ENCODE measurements at regions not wholly inside any gene's neighbourhood (a gene's known extent, or its start where the extent isn't known, plus 50 kb on each side); places are given as distances from the start of the nearest gene placed in this dataset.

DNA sequence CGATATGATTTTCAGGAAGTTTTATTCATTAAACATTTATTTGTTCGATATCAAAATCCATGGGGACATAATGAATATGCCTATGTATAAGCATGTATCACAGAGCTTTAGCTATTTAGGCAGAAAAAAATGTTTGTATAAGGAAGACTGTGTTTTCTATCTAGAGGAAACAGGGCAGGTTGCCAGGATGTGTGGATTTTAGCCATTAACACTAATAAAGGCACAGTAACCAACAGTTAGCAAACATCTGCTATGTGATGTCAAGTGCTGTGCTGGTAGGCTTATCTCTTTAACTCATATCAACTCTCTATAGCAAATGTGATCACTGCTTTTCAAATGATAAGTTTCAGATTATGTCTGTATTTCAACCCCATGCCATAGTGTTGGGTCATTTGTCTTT is 708.9 kb upstream of the HS3ST1 start:
- Histone ChIP-seq H3F3A (ENCODE audit: insufficient read depth, low read length) (no peaks in the 10 kb centered on the region), H3K4me3 (ENCODE audit: low read length) (no peak overlapping the region), H2AFZ (ENCODE audit: low read length) (no peak overlapping the region), H4K20me1 (ENCODE audit: insufficient read depth, low read length) (no peaks in the 10 kb centered on the region), H3K9ac (ENCODE audit: low read length) (no peak overlapping the region), H3K27ac (ENCODE audit: low read length) (no peak overlapping the region), H3K4me1 (ENCODE audit: low read length) (no peaks in the 10 kb centered on the region), H3K9me2 (replicated peaks; ENCODE audit: insufficient read depth, low read length) (no peaks in the 10 kb centered on the region), H3K9me3 (replicated peaks; ENCODE audit: insufficient read depth, low read length) (no peaks in the 10 kb centered on the region), H3K79me2 (ENCODE audit: low read length) (no peaks in the 10 kb centered on the region), H3K36me3 (replicated peaks; ENCODE audit: insufficient read depth, low read length) (no peaks in the 10 kb centered on the region), H3K4me2 (ENCODE audit: low read depth, low read length) (no peak overlapping the region), H3K27me3 (replicated peaks; ENCODE audit: insufficient read depth, low read length) (no peaks in the 10 kb centered on the region)
- DNase-seq = no peak
- TF ChIP-seq EZH2 (optimal IDR thresholded peaks at IDR 0.05; ENCODE audit: low read depth, low read length) (no peak), EZH2phosphoT487 (IDR thresholded peaks at IDR 0.05; ENCODE audit: low read length) (no peak), CTCF (IDR thresholded peaks at IDR 0.05; ENCODE audit: low read length) (no peak)

DNA sequence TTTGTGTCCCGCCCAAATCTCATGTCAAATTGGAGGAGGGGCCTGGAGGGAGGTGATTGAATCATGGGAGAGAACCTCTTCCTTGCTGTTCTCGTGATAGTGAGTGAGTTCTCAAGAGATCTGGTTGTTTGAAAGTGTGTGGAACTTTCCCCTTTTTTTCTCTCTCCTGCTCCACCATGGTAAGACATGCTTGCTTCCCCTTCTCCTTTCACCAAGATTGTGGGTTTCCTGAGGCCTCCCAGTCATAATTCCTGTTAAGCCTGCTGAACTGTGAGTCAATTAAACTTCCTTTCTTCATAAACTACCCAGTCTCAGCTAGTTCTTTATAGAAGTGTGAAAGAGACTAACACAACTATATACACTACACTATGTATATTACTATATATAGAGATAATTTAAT is 697.8 kb upstream of the HS3ST1 start:
- no peaks in the 10 kb centered on the region for H3F3A ChIP-seq (ENCODE audit: insufficient read depth, low read length)
- no peak overlapping the region for H3K9ac ChIP-seq (ENCODE audit: low read length)
- H3K27ac ChIP-seq (ENCODE audit: low read length) = no peak overlapping the region
- DNase-seq = no peak
- H3K9me2 ChIP-seq (replicated peaks; ENCODE audit: insufficient read depth, low read length) = no peaks in the 10 kb centered on the region
- no peaks in the 10 kb centered on the region for H3K79me2 ChIP-seq (ENCODE audit: low read length)
- no peak overlapping the region for H3K4me2 ChIP-seq (ENCODE audit: low read depth, low read length)
- H3K36me3 ChIP-seq (replicated peaks; ENCODE audit: insufficient read depth, low read length) = no peaks in the 10 kb centered on the region
- no peak overlapping the region for H3K4me3 ChIP-seq (ENCODE audit: low read length)
- TF ChIP-seq EZH2 (optimal IDR thresholded peaks at IDR 0.05; ENCODE audit: low read depth, low read length) (no peak), EZH2phosphoT487 (IDR thresholded peaks at IDR 0.05; ENCODE audit: low read length) (no peak), CTCF (IDR thresholded peaks at IDR 0.05; ENCODE audit: low read length) (no peak)
- no peaks in the 10 kb centered on the region for H3K9me3 ChIP-seq (replicated peaks; ENCODE audit: insufficient read depth, low read length)
- no peaks in the 10 kb centered on the region for H3K4me1 ChIP-seq (ENCODE audit: low read length)
- H2AFZ ChIP-seq (ENCODE audit: low read length) = no peak overlapping the region
- H4K20me1 ChIP-seq (ENCODE audit: insufficient read depth, low read length) = no peaks in the 10 kb centered on the region
- H3K27me3 ChIP-seq (replicated peaks; ENCODE audit: insufficient read depth, low read length) = no peaks in the 10 kb centered on the region

GRCh38 chr4:12124138-12124537 is 695.4 kb upstream of the HS3ST1 start:
- Histone ChIP-seq H3K27me3 (replicated peaks; ENCODE audit: insufficient read depth, low read length) (no peaks in the 10 kb centered on the region), H3K27ac (ENCODE audit: low read length) (no peak overlapping the region), H3K4me1 (ENCODE audit: low read length) (no peaks in the 10 kb centered on the region), H2AFZ (ENCODE audit: low read length) (no peak overlapping the region), H3K9me3 (replicated peaks; ENCODE audit: insufficient read depth, low read length) (no peaks in the 10 kb centered on the region), H3F3A (ENCODE audit: insufficient read depth, low read length) (no peaks in the 10 kb centered on the region), H3K9me2 (replicated peaks; ENCODE audit: insufficient read depth, low read length) (no peaks in the 10 kb centered on the region), H3K9ac (ENCODE audit: low read length) (no peak overlapping the region), H3K4me3 (ENCODE audit: low read length) (no peak overlapping the region), H3K79me2 (ENCODE audit: low read length) (no peaks in the 10 kb centered on the region), H4K20me1 (ENCODE audit: insufficient read depth, low read length) (no peaks in the 10 kb centered on the region), H3K36me3 (replicated peaks; ENCODE audit: insufficient read depth, low read length) (no peaks in the 10 kb centered on the region), H3K4me2 (ENCODE audit: low read depth, low read length) (no peak overlapping the region)
- no peak for TF ChIP-seq EZH2phosphoT487 (IDR thresholded peaks at IDR 0.05; ENCODE audit: low read length)
- DNase-seq = no peak

- DNase-seq = no peak
- Histone ChIP-seq H3K4me3 (ENCODE audit: low read length) (no peak overlapping the region), H3K27me3 (replicated peaks; ENCODE audit: insufficient read depth, low read length) (no peaks in the 10 kb centered on the region), H3F3A (ENCODE audit: insufficient read depth, low read length) (no peaks in the 10 kb centered on the region), H3K36me3 (replicated peaks; ENCODE audit: insufficient read depth, low read length) (no peaks in the 10 kb centered on the region), H2AFZ (ENCODE audit: low read length) (no peak overlapping the region), H3K9me3 (replicated peaks; ENCODE audit: insufficient read depth, low read length) (no peaks in the 10 kb centered on the region), H3K9me2 (replicated peaks; ENCODE audit: insufficient read depth, low read length) (no peaks in the 10 kb centered on the region), H3K79me2 (ENCODE audit: low read length) (no peaks in the 10 kb centered on the region), H3K9ac (ENCODE audit: low read length) (no peak overlapping the region), H3K4me1 (ENCODE audit: low read length) (0 out of 2 replicates have a peak, but pooled peaks cover 4% of the 10 kb centered on the region), H4K20me1 (ENCODE audit: insufficient read depth, low read length) (no peaks in the 10 kb centered on the region), H3K4me2 (ENCODE audit: low read depth, low read length) (no peak overlapping the region), H3K27ac (ENCODE audit: low read length) (no peak overlapping the region)
- TF ChIP-seq EZH2 (optimal IDR thresholded peaks at IDR 0.05; ENCODE audit: low read depth, low read length) = no peak
- no peak for TF ChIP-seq CTCF (IDR thresholded peaks at IDR 0.05; ENCODE audit: low read length)
- TF ChIP-seq EZH2phosphoT487 (IDR thresholded peaks at IDR 0.05; ENCODE audit: low read length) = no peak
Measured at GRCh38 chr4:12123707-12124106, 695.0 kb upstream of the HS3ST1 start.
